ENCODE measurements at regions not wholly inside any gene's neighbourhood (a gene's known extent, or its start where the extent isn't known, plus 50 kb on each side); places are given as distances from the start of the nearest gene placed in this dataset.

DNA sequence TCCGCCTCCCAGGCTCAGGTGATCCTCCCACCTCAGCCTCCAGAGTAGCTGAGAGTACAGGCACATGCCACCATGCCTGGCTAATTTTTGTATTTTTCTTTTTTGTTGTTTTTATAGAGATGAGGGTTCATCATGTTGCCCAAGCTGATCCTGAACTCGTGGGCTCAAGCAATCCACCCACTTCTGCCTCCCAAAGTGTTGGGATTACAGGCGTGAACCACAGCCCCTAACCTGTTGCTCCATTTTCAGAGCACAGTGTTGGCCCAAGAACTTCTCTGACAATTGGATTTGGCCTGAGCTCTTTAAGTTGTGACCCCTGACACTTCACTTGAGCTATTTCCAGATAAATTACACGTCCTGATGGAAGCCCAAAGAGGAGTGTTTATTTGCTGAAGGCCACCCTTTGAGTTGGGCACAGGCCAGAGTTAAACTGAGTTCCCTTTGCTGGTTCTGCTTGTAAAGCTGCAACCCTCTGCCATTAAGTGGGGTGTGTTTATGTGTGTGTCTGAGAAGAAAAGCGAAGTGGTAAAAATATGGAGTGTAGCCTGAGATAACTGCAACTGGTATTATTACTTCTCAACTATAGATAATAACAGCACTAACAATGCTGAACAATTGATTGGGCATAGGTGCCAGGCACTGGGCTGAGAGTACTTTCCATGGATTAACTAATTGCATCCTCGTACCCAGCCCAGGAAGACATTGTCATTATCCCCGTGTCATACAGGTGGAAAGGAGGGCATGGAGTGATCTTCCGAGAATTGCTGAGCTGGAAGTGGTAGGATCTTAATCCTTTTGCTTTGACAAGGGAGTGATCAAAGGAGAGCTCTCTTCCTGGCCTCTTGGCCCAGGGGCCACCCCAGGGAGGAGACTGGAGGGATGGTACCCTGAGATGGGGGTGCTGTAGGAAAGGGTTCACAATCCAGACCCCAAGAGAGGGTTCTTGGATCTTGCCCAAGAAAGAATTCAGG is 91.5 kb upstream of the PROK2 start:
- in situ Hi-C loops (cut with MboI; ENCODE audit: low sequenced_read_pairs) (loop anchor here (25.0 kb wide), 1 partner anchor 1211 kb away; no protein-coding TSS in a partner anchor), intact Hi-C loops (cut with micrococcal nuclease) (loop anchor here (5.0 kb wide), 1 partner anchor 571 kb away; the partner anchor contains the start of gene RYBP), dilution Hi-C loops (cut with HindIII; ENCODE audit: low sequenced_read_pairs, unreplicated experiment) (no loop called here)
- H3K23ac ChIP-seq (ENCODE audit: low read depth, low read length): no peak overlapping the region
- H3K4me2 ChIP-seq (ENCODE audit: low read depth, low read length): no peak overlapping the region
- TF ChIP-seq CHD1 (IDR thresholded peaks at IDR 0.05; ENCODE audit: low read depth, low read length) (no peak), FOS (IDR thresholded peaks at IDR 0.05; ENCODE audit: low read depth, low read length) (no peak), MAZ (IDR thresholded peaks at IDR 0.05; ENCODE audit: borderline replicate concordance, low read depth, low read length) (no peak), CEBPB (IDR thresholded peaks at IDR 0.05; ENCODE audit: low read depth, low read length) (no peak)
- POLR2A ChIA-PET (ENCODE audit: unreplicated experiment): no interaction called here
- peaks cover 6% of the 10 kb centered on the region for H3K27me3 ChIP-seq (ENCODE audit: control insufficient read depth, insufficient read depth, low read length)
- no peak overlapping the region for H2AFZ ChIP-seq (replicated peaks; ENCODE audit: low read length, poor library complexity)
- H2BK5ac ChIP-seq (ENCODE audit: low read depth, low read length, poor library complexity, severe bottlenecking): no peak overlapping the region
- H4K20me1 ChIP-seq (ENCODE audit: insufficient read depth, low read length): no peaks in the 10 kb centered on the region
- H2AK9ac ChIP-seq (replicated peaks; ENCODE audit: low read depth, low read length, poor library complexity): no peak overlapping the region
- no TSS peak for BruUV-seq (replicated peaks)
- no peak overlapping the region for H4K8ac ChIP-seq (ENCODE audit: low read depth in 2 of 2, low read length in 2 of 2)
- no peaks in the 10 kb centered on the region for H3K79me1 ChIP-seq (ENCODE audit: low read depth in 1 of 2, low read length in 2 of 2)
- no peaks in the 10 kb centered on the region for H3K36me3 ChIP-seq (ENCODE audit: control insufficient read depth, insufficient read depth, low read length)
- no peaks in the 10 kb centered on the region for H3K4me1 ChIP-seq (ENCODE audit: control insufficient read depth, insufficient read depth, low read length)
- DNase-seq (no peak), ATAC-seq (ENCODE audit: low read depth) (no peak)
- H3K4ac ChIP-seq (ENCODE audit: low read depth, low read length): no peak overlapping the region
- H4K91ac ChIP-seq (ENCODE audit: insufficient read depth, low read depth, low read length): no peak overlapping the region
- H3K14ac ChIP-seq (replicated peaks; ENCODE audit: low read depth, low read length): no peak overlapping the region
- H4K5ac ChIP-seq (ENCODE audit: low read depth, low read length): no peak overlapping the region
- no peak overlapping the region for H2AK5ac ChIP-seq (ENCODE audit: low read depth, low read length)
- CTCF ChIA-PET: interaction anchor here (0.5 to 2.5 kb wide), 6 partner anchors 121 to 958 kb away, joined by 3 to 14 read pairs (median 4); no protein-coding TSS in a partner anchor
- no peak overlapping the region for H3K27ac ChIP-seq (ENCODE audit: insufficient read depth, low read length)
- no peak overlapping the region for H3K4me3 ChIP-seq (ENCODE audit: insufficient read depth, low read depth, low read length)
- WGBS, 2 experiments (ENCODE audit: extremely low coverage in 2 of 2, insufficient read length in 1 of 2): 60% methylated on average over 1 of the region's 8 CpGs; no CpG with 5 or more reads in 1 of the 2 experiments
- H3K56ac ChIP-seq (ENCODE audit: extremely low read depth, insufficient read depth, low read length): no peak overlapping the region
- H3K9me1 ChIP-seq (ENCODE audit: insufficient read depth, low read length): no peaks in the 10 kb centered on the region
- H2BK20ac ChIP-seq (ENCODE audit: low read depth, low read length): no peak overlapping the region
- H2BK15ac ChIP-seq (ENCODE audit: low read depth, low read length): no peak overlapping the region
- no peak overlapping the region for H3K9ac ChIP-seq (ENCODE audit: low read depth, low read length)
- no peak overlapping the region for H3K18ac ChIP-seq (ENCODE audit: low read depth, low read length)
- H2BK120ac ChIP-seq (ENCODE audit: low read depth, low read length): no peak overlapping the region
- no peaks in the 10 kb centered on the region for H3K9me3 ChIP-seq (ENCODE audit: control insufficient read depth, insufficient read depth, low read length)

Data from IMR-90 (cell line).